Right kidney (tissue), 1 donor: ENCODE measurements at regions not wholly inside any gene's neighbourhood (a gene's known extent, or its start where the extent isn't known, plus 50 kb on each side); places are given as distances from the start of the nearest gene placed in this dataset.

Source experiments
- DNase-seq: peaks from one replicate; pipeline ENCODE4 v3.0.0-alpha.2; 2016

DNA sequence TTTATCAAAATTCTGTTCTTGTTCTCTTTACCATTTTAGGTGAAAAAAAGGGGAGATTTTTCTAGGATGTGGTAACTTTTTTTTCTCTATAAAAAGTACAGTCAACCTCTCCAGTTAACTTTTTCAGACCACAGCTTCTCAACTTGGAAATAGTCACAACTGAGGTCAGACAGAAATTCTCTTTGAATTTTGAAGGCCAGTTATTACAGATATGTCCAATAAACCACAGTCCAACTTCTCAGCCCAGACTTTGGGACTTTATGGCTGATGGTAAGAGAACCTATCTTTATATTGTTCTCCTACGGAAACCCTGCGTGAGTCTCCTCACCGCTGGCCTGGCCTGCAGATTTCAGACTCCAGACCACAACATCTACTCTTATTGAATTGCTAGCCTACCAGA lies 176.7 kb downstream of the DACT1 start:
- DNase-seq, result no peak

DNA sequence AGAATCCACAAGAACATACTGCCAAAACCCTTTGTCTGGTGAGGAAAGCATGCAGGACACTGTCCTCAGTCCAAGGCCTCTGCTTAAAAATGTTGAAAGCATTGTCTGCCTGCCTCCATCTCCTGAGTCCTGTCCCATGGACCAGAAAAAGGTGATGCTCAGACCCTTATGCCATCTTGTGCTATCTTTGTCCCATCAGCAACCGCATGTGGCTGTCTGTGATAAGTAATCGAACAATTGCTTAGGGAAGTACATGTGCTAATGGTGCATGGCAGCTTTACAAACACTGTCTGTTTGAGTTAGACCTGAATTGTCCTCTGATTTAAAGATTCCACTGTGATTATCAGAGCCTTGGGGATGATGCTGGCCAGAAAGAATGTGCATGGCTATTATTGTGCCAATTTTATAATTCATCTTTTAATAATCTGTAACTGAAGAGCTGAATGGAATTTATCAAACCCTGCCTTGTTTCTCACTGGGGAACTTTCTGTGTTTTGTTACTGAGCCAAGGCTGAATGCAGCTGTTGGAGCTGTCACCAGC lies 177.5 kb downstream of the DACT1 start:
- no peak for DNase-seq

DNA sequence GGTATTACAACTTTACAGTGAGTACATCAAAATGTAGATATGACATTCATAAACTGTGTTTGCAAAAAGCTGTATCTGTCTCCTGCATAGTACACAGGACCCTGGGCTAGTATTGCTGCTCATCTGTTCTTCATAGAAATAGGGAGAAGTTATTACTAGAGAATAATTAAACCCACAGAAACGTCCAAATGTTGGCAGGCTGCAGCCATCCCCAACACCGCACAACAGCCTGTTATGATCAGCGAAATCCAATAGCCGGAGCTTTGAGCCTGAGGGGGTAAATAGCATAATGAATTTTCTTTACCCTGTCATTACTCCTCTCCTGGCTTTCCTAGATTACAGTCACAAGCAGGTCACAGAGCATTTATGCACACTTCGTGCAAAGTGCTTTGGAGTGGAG lies 178.0 kb downstream of the DACT1 start:
- no peak for DNase-seq

DNA sequence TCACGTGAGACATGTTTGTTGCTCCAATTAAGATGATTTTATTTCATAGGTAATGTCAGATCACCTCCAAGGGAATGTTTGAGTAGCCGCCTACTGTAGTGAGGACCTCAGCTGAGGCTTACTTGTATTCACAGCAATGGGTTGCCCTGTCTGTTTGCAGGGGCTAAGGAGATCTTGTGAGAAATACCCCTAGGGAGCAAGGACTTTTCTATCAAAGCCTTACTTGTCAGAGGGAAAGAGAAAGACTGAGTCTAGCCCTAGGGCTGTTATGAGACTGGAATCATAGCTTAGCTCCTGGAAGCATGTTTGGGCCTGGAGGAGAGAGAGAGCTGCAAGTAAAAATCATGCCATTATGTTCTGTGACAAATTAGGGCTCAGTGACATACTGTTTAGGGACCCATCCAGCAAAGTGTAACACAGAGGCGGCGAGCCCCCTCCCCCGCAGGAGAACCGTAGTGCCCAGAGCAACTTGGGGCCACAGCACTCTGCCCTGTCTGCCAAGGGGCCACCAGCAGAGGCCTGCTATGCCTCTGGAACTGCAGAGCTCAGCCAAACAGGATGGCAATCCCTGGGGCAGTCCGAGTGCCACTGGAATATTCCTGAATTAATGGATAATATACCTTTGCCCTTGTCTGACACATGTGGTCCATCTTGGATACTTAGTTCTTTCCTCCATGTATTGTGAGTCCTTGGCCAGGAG lies 178.8 kb downstream of the DACT1 start:
- no peak for DNase-seq

DNA sequence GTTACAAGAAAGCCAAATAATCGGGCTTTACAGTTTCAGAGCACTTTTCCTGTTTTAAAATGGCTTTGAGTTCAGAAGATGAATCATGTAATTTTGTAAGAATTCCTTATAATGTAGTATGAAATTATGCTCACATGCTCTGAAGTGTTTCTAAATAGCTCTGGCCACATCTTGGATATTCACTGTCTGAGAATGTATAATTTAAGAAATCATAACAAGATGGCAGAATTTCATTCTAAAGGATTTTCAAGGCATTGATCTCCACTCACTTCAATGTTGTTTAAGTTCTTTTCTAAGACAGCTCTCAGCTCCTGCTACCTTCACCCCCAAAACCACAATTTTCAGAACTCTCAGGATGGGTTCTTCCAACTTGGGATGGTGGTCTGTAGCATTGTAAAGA lies 180.1 kb downstream of the DACT1 start:
- DNase-seq, result no peak

DNA sequence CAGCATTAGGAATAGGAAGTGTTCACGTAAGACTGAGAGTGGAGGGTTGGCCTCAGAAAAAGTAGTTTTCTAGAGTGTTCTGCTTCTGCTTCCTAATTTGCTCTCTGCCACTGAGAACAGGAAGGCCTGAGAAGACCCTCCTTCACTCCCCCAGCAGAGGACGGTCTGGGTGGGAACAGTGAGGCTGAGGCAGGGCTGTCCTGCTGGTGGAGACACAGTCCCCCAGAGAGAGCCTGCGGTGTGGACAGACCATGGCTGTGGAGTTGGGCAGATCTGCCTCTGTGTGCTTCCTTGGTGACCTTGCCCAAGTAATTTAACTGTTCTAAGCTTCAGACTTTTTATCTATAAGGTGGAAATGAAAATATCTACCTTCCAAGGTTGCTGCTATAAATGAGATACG lies 182.3 kb downstream of the DACT1 start:
- DNase-seq, result no peak

DNA sequence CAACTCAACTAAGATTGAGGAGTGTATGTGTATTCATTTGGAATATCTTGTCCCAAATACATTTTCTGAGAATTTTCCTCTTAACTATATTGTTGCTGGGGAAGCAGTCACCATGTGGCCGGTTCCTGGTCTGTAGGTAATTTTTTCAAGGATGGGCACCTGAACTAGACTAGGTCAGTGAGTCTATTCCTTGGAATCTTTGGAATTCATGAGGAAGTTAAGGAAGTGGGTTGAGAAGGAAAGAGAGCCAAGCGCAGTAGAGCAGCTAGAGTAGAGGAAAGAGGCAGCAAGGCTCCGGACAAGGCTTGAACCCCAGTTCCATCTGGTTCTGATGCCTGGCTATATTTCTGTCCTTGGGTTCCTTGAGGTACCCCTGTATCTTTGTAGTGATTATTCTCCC lies 183.7 kb downstream of the DACT1 start:
- DNase-seq, result no peak

DNA sequence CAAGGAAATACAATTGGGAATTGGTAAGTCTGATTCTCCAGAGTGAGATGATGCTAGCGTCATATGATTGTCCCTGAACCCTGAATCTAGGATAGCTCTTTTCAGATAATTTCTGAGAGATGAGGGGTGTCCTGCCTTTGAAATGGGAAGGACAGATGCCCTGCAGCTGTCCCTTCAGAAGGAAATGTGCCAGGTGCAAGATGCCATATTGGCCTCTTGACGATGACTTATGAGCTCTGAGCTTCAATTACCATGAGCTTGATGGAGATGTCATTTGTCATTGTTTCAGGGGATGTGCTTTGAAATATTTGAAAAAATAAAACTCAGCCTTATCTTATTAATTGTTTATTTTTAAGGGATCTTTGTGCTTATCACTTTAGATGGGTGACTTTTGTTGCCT lies 185.1 kb downstream of the DACT1 start:
- no peak for DNase-seq

DNA sequence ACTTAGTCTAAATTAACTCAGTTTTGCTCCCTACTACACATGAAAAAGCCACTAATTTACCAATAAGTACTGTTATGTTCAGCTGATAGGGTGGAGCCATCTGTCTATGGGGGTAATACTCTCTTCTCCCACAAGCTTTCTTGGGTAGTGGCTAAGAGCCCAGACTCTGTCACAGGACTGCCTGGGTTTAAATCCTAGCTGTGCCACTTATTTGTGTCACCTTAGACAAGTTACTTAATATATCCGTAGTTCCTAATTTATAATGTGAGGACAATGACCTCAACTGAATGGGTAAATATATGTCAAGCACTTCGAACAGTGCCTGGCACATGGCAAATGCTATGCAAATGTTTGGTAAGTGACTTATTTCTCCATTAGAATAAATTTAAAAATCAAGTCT lies 185.6 kb downstream of the DACT1 start:
- DNase-seq, result no peak

DNA sequence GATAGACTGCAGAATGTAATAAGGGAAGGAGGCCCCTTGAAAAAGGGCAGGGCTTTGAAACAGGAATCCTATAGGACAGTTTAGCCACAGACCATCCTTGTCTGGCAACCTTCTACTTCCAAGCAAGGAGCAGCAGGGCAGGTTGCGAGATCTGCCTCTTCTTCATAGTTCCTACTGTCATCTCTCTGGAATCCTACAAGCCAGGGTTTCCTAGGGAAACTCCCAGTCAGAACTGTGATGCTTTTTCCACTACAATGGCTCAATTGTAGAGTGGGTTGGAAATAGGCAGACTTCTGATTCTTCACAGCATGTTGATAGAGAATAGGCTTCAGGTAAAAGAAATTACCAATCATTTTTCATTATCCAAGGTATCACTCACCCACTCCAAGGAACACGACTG lies 186.3 kb downstream of the DACT1 start:
- DNase-seq, result no peak

DNA sequence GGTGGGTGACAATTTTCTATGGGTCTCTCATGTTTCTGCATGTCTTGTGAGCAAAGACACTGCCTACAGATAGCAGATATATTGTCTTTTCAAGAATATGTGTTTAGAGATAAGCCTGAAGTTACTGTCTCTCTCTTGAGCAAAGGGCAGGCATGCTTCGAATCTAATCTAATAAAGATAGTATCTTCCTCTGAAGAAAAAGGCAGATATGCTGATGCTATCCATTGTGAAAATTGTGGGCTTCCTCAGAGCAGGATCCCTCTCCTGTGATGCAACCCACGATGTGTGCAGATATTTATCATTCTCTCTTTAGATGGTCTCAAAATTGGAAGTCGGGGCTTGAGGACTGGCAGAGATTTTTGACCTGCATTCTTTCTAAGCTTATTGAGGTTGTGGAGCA lies 187.0 kb downstream of the DACT1 start:
- no peak for DNase-seq

DNA sequence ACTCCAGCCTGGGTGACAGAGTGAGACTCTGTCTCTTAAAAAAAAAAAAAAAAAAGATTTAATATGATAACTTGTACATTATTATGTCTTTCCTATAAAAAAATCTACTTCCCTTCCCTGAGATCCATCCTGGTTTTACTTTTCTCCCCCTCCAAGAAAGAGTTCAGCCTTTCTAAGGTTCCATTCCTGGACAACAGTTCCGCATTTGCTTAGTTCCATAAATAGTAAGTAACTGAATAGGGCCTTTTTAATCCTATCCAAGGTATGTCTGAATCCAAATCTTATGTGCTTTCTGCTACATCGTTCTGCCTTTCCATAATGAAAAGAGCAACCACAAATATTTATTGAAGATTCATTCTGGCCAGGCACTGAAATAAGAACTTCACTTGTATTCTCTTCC lies 187.8 kb downstream of the DACT1 start:
- no peak for DNase-seq

DNA sequence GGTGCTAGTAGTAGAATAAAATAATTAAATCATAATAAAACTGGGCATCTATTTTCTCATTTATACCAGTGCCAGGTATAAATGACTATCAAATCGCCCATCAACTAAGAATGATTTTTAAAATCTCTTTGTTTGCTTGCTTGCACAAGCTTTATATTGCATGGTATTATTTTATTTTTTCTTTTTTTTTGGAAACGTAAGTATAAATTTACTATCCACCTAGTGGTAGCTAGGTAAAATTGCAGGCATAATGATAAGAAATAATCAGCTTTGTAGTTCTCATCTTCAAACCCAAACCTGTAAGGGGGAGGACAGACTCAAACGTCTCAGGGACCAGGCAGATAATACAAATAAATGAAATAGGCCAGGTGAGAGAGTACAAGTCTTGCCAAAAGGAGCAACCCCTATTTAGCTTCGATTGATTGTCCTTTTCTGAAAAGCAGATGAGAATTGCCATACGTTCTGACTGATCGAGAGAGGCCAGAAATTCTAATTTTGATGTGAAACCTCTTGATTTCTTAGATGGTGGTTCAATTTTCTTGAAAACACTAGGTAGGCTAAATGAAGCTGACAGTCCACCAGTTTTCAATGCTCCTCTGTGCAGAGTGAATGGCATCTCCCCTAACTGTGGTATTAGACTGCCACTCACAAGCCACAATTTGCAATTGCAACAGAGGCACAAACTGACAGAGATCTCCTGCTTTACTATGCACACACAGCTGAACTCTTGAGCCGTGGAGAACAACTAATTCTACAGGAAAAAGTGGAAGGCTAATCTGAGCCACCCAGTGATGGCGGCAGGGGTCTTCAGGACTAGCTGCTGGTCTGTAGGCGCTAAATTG lies 189.3 kb downstream of the DACT1 start:
- DNase-seq, result no peak

DNA sequence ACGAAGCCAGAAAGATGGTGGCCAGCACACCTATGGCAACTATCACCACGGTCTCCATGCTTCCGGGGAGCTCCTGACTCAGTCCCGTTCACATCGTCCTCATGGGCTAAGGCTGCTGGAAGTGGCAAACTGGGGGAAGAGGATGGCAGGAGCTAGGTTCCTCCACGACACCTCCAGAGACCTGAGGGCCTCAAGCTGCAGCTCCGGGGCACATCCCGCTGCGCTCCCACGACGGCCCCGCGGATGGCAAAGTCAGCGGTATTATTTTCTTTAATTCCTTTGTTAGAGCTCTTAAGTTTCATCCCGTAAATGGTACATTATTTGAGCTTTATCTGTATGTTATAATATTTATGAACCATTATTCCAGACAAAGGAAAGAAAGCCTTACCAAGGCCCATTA lies 190.5 kb downstream of the DACT1 start:
- no peak for DNase-seq

DNA sequence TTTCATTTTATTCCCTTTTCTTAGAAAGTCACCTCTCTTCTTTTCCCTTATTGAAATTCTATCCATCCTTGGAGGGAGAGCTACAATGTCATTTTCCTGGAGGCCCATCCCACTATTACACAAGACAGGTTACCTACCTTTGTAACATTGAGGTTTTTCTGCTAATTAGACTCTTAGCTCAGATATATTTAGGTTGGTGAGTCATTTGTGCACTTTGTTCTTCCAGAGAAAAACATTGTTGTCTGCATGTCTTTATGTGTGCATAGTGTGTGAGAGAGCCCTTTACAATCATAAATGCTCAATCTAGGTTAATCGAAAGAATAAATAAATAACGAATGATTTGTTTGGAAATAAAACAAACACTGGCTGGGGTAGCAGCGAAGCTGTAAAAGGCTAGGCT lies 191.8 kb downstream of the DACT1 start:
- DNase-seq, result no peak

DNA sequence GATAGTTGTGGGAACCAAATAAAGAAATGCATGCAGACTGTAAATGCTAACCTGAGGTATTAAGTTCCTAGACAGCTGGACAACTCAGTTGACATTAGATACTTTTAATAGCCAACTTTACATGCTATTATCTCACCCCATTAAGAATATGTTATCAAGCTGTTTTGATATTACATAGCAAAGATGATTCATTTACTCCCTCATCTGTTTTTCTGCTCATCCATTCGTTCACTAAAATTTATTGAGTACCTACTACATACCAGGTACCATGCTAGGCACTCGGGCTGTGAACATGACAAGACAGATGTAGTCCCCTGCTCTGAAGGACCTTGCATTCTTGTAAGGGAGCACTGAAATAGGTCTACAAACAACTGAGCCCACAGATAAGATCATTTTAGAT lies 192.4 kb downstream of the DACT1 start:
- DNase-seq, result no peak

DNA sequence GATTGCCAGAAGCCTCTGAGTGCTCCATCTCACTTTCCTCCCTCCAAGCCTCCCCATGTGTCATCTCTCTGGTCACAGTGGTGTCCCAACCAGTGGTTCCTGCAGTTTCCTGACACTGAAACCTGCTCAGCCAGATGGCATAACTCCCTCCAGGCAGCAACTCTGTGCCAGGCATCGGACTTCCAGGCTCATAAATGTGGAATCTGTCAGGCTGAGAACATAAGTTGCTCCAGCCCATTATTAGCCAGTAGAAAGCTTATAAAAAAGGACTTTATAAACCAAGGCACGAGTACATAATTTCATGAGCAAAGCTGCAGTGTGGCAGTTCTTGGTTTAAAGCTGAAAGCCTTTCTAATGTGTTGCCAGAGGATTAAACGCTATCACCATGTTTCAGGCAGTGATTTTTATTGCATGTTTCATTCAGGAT lies 194.3 kb downstream of the DACT1 start:
- no peak for DNase-seq

DNA sequence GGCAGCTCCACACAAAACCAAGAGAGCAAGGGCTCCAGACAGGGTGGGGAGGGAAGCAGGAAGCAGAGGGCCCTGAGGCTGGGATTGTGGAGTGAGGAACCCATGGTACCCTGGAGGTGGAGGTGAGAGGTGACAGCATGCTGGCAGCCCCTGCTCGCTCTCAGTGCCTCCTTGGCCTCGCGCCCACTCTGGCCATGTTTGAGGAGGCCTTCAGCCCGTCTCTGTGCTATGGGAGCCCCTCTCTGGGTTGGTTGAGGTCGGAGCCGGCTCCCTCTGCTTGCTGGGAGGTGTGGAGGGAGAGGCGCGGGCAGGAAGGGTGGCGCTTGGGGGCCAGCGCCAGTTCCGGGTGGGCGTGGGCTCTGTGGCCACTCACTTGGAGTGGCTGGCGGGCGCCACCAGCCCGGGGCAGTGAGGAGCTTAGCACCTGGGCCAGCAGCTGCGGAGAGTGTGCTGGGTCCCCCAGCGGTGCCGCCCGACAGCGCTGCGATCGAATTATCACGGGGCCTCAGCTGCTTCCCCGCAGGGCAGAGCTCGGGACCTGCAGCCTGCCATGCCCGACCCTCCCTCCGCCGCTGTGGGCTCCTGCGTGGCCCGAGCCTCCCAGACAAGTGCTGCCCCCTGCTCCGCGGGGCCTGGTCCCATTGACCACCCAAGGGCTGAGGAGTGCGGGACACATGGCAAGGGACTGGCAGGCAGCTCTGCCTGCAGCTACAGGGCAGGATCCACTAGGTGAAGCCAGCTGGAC lies 196.0 kb downstream of the DACT1 start:
- DNase-seq, result no peak

DNA sequence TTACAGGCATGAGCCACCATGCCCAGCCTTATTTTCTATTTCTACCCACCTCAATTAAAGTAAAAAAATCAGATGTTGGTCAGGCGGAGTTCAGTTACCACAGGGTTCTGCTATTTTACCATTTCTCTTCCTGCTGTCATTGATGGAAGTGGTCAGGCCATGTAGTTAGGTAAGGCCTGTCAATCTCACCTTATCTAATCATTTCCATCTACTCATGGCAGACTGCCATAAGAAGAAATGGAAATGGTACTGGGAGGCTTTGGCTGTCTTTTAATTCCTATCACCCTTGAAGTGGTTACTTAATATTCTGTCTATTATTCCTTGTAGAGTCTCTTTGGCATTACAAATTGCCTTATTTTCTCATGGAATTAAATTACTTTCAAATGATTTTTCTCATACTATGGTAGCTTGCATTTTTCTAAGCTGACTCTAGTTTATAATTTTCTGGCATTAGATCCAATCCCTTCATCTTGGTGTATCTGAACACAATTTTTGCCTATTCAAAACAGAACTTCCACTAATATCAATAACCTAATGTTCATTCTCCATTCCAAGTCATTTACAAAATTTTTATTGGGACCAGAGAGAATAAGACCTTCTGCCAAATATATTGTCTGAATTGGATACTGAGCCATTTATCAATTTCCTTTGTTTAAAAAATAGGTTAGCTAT lies 198.7 kb downstream of the DACT1 start:
- no peak for DNase-seq

DNA sequence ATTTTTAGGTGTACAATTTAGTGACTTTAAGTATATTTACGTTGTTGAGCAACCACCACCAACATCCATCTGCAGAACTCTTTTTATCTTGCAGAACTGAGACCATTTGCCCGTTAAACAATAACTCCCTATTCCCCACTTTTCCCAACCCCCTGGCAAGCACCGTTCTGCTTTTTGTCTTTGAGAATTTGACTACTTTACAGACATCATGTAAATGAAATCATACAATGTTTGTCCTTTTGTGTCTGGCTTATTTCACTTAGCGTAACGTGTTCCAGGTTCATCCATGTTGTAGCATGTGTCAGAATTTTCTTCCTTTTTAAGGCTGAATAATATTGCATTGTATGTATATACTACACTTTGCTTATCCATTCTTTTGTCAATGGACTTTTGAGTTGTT lies 201.5 kb downstream of the DACT1 start:
- DNase-seq, result no peak

DNA sequence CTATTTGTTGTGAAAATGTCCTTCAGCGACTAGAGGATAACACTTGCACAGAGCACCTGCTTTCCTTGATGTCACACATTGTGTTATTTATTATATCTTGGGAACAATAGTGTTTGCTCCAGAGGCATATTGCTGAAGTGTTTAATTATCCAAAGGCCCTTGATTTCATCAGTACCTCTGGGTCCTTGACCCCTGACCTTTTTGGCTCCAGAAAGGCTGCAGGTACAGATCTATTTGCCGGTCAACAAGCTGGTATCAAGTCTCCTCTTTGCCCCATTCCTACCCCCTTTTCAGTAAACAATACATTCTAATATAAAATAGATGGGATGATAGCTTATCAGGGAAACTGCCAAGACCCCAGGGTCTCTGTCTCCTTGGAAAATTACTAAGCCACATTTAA lies 206.8 kb downstream of the DACT1 start:
- no peak for DNase-seq

DNA sequence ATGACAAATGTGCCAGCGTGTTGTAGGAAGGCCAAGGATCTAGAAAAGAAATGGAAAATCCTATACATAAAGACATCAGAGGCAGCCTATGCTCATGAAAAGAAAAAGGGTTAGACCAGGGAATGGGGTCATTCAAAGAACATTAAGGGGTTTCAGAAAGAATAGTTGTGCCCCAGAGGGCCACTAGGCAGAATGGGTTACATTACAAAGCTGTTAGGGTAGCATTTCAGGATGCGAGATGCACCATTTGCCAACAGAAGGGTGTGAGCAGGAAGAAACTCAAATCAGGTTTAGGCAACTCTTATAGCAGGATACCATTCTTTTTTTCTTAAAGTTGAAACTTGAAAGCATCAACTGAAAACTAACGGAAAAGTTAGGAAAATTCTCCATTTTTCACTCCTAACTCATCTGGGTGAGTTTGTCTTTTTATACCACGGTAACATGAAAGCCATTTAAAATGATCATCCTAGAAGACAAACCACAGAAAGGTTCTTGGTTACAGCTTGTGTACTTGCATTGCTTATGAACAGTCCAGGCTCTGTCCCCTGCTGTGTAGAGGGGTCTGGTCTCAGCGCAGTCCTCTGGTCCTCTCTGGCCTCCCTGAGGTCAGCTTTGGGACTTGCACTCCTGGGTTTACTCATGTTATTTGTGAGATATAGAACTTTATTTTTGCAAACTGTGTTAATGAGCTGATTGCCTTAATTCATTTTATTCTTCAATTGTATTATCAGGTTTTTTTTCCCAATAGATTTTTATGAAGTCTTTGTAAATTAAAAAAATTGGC lies 209.1 kb downstream of the DACT1 start:
- no peak for DNase-seq
